OCI-LY7 (cell line): ENCODE measurements at regions not wholly inside any gene's neighbourhood (a gene's known extent, or its start where the extent isn't known, plus 50 kb on each side); places are given as distances from the start of the nearest gene placed in this dataset.

Experiments
- BruUV-seq: library from RNA; stranded (reverse); fragments of 400-500 nt; replicated peaks from 2 replicates; lab custom pipeline; 2021; lab: Mats Ljungman, UMichigan
- CTCF ChIA-PET: fragments of 300-600 bp; sonication (Branson Sonifier 250); formaldehyde crosslinking; loops from one replicate; lab custom pipeline; 2022; ENCODE audit warnings: antibody characterized with exemption; ENCODE audit not compliant: unreplicated experiment; lab: Charles Lee
- POLR2A ChIA-PET: fragments of 300-600 bp; sonication (Branson Sonifier 250); formaldehyde crosslinking; loops from one replicate; lab custom pipeline; 2022; ENCODE audit warnings: antibody characterized with exemption; lab: Charles Lee
- DNase-seq: peaks from one replicate; pipeline ENCODE4 v3.0.0-alpha.2; 2015; ENCODE audit warnings: low spot score
- H2AFZ ChIP-seq: fragments of 200-600 bp; sonication (generic), shearing (Covaris generic); 2 replicates; pipeline ENCODE4 v1.6.1; 2014; ENCODE audit warnings: mild to moderate bottlenecking, antibody characterized with exemption, low read length, moderate library complexity
- H3K27ac ChIP-seq: fragments of 200-600 bp; sonication (generic); 2 replicates; pipeline ENCODE4 v1.5.1; 2014; ENCODE audit warnings: mixed run types, low read depth, mild to moderate bottlenecking, moderate library complexity, low read length, inconsistent platforms; ENCODE audit not compliant: poor library complexity, severe bottlenecking
- H3K36me3 ChIP-seq: fragments of 200-600 bp; sonication (generic); 2 replicates; pipeline ENCODE4 v1.6.1; 2014; ENCODE audit warnings: mild to moderate bottlenecking, antibody characterized with exemption, low read length, moderate library complexity, mixed read lengths; ENCODE audit not compliant: insufficient read depth
- H3K4me1 ChIP-seq: fragments of 200-600 bp; sonication (generic); 2 replicates; pipeline ENCODE4 v1.5.1; 2014; ENCODE audit warnings: mild to moderate bottlenecking, low read length; ENCODE audit not compliant: insufficient read depth, poor library complexity, severe bottlenecking
- H3K4me2 ChIP-seq: fragments of 200-600 bp; sonication (generic); 2 replicates; pipeline ENCODE4 v1.6.1; 2014; ENCODE audit warnings: mild to moderate bottlenecking, low read length
- H3K4me3 ChIP-seq: fragments of 200-600 bp; sonication (generic); 2 replicates; pipeline ENCODE4 v1.5.1; 2014; ENCODE audit warnings: mild to moderate bottlenecking, low read depth, low read length; ENCODE audit not compliant: poor library complexity, severe bottlenecking
- H3K79me2 ChIP-seq: fragments of 200-600 bp; sonication (generic); 2 replicates; pipeline ENCODE4 v1.6.1; 2016; ENCODE audit warnings: low read depth, mild to moderate bottlenecking, low read length, moderate library complexity, mixed read lengths; ENCODE audit not compliant: insufficient read depth
- H3K9me2 ChIP-seq: fragments of 200-600 bp; sonication (generic); 2 replicates; pipeline ENCODE4 v1.6.1; 2016; ENCODE audit warnings: mild to moderate bottlenecking, low read length, mixed read lengths; ENCODE audit not compliant: insufficient read depth
- H3K9me3 ChIP-seq: fragments of 200-600 bp; sonication (generic); 2 replicates; pipeline ENCODE4 v1.6.1; 2014; ENCODE audit warnings: mild to moderate bottlenecking, mixed run types, low read length, mixed read lengths
- H4K20me1 ChIP-seq: fragments of 200-600 bp; sonication (generic); 2 replicates; pipeline ENCODE4 v1.6.1; 2014; ENCODE audit warnings: mild to moderate bottlenecking, antibody characterized with exemption, low read length, moderate library complexity, mixed read lengths; ENCODE audit not compliant: insufficient read depth
- EZH2phosphoT487 ChIP-seq: fragments of 200-600 bp; sonication (generic); IDR thresholded peaks from 2 replicates; pipeline ENCODE4 v1.6.1; 2018; ENCODE audit warnings: low read depth, borderline replicate concordance, mild to moderate bottlenecking, mixed run types, antibody characterized with exemption, low read length, moderate library complexity, mixed read lengths
- intact Hi-C: fragments of 100-400 bp; cut with micrococcal nuclease; formaldehyde crosslinking; loops from one replicate; pipeline ENCODE4 v1.10.0; 2022; ENCODE audit not compliant: unreplicated experiment
- TF ChIP-seq, protein P1 (sequence below): fragments of 200-600 bp; sonication (generic); conservative IDR thresholded peaks from 2 replicates; pipeline ENCODE4 v1.5.1; 2014; ENCODE audit warnings: mild to moderate bottlenecking, antibody characterized with exemption, low read length, moderate library complexity, mixed read lengths

DNA sequence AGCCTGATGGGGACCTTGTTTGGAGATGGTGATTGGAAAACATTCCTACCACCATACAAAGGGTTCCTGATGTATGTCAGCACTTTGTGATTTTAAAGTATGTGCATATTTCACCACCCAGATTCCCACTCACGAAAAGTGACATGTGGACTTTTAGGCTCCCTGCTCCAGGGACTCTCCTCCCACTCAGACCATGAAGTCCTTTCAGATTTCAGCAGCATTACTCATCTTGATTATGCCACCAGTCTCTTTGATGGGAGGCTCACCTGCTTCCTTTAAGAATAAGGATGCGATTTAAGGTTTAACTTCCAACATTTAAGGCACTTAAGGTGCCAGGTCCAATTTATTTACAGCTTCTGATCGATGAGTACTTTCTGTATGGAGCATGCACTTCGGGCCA is 204.4 kb downstream of the PPARGC1A start:
- TF ChIP-seq, protein P1, sequence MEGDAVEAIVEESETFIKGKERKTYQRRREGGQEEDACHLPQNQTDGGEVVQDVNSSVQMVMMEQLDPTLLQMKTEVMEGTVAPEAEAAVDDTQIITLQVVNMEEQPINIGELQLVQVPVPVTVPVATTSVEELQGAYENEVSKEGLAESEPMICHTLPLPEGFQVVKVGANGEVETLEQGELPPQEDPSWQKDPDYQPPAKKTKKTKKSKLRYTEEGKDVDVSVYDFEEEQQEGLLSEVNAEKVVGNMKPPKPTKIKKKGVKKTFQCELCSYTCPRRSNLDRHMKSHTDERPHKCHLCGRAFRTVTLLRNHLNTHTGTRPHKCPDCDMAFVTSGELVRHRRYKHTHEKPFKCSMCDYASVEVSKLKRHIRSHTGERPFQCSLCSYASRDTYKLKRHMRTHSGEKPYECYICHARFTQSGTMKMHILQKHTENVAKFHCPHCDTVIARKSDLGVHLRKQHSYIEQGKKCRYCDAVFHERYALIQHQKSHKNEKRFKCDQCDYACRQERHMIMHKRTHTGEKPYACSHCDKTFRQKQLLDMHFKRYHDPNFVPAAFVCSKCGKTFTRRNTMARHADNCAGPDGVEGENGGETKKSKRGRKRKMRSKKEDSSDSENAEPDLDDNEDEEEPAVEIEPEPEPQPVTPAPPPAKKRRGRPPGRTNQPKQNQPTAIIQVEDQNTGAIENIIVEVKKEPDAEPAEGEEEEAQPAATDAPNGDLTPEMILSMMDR, result no peak
- TF ChIP-seq EZH2phosphoT487, result no peak
- no peak for DNase-seq
- Histone ChIP-seq H3K4me1 (no peaks in the 10 kb centered on the region), H3K79me2 (no peaks in the 10 kb centered on the region), H3K9me2 (no peaks in the 10 kb centered on the region), H3K4me3 (no peak overlapping the region), H4K20me1 (no peaks in the 10 kb centered on the region), H3K27ac (no peak overlapping the region), H2AFZ (no peak overlapping the region), H3K4me2 (no peak overlapping the region), H3K36me3 (no peaks in the 10 kb centered on the region), H3K9me3 (no peaks in the 10 kb centered on the region)
- ChIA-PET POLR2A (no interaction called here), CTCF (no interaction called here)
- BruUV-seq, result no TSS peak
- intact Hi-C loops, result no loop called here

DNA sequence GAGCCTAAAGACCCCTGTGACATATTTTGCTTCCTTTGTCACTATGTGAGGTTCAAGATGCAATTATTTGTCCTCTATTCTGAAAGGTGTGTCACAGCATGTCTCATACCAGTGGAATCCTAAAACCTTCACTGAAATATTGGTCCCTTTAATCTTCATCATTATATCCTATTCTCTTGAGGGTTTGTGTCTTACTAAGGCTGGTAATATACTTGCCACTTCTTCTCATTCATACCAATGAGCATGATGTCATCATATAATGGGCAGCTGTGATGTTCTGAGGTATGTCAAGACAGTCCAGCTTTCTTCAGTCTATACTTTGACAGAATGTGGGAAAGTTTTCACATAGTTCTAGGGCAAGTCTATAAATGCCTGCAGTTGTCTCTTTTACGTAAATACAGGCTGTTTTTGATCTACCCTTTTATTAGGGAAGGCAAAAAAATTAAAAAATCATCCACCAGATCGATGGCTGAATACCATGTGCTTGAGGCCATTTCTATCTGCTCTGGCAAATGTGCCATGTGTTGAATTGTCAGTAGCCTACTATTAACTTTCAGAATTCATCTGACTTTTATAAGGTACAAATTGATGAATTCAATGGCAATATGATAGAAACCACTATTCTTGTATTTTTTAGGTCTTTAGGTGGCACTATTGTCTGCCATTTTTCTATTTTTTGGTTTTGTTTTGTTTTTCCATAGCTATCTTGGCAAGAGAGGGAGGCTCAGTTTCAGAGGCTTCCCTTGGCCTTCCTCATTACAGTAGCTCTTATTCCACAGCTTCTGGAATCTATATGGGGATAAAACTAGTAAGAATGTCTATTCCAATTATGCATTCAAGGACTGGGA is 209.0 kb downstream of the PPARGC1A start:
- H3K79me2 ChIP-seq, result no peaks in the 10 kb centered on the region
- no peaks in the 10 kb centered on the region for H4K20me1 ChIP-seq
- H3K4me2 ChIP-seq, result no peak overlapping the region
- no peak for DNase-seq
- intact Hi-C loops, result no loop called here
- no peaks in the 10 kb centered on the region for H3K9me2 ChIP-seq
- POLR2A ChIA-PET, result no interaction called here
- H2AFZ ChIP-seq, result no peak overlapping the region
- TF ChIP-seq, protein P1, result peak; percentile 32; the same call in 1 of the 2 replicates
- no peak for TF ChIP-seq EZH2phosphoT487
- H3K27ac ChIP-seq, result no peak overlapping the region
- CTCF ChIA-PET, result no interaction called here
- H3K4me3 ChIP-seq, result no peak overlapping the region
- no peaks in the 10 kb centered on the region for H3K36me3 ChIP-seq
- H3K9me3 ChIP-seq, result no peaks in the 10 kb centered on the region
- H3K4me1 ChIP-seq, result no peaks in the 10 kb centered on the region
- BruUV-seq, result no TSS peak

DNA sequence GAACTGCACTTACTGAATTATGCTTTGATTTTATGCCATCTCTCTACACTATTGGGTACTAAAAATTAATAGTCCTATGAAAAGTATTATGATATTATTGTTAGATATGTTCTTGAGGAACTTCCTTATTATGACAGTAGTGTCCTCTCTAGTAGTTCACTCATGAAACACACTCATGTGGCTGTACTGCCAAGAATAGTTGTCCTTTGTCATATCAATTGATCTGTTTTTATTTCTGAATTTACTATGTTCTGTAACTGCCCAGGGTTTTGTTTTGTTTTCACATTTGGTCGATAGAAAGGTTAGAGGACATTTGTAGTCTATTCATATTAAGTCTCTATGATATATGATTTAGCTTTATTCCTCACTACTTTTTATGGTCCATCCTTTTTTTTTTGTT is 215.2 kb downstream of the PPARGC1A start:
- no peaks in the 10 kb centered on the region for H3K36me3 ChIP-seq
- no peak overlapping the region for H3K27ac ChIP-seq
- no peaks in the 10 kb centered on the region for H3K9me2 ChIP-seq
- ChIA-PET POLR2A (interaction anchor here (0.7 kb wide), 1 partner anchor 17 kb away, joined by 4 read pairs; no protein-coding TSS in a partner anchor), CTCF (no interaction called here)
- H3K79me2 ChIP-seq, result no peaks in the 10 kb centered on the region
- no peak overlapping the region for H3K4me3 ChIP-seq
- DNase-seq, result no peak
- no peak overlapping the region for H3K4me2 ChIP-seq
- H3K9me3 ChIP-seq, result no peaks in the 10 kb centered on the region
- H4K20me1 ChIP-seq, result no peaks in the 10 kb centered on the region
- no peaks in the 10 kb centered on the region for H3K4me1 ChIP-seq
- no peak for TF ChIP-seq EZH2phosphoT487
- TF ChIP-seq, protein P1, result no peak
- BruUV-seq, result no TSS peak
- intact Hi-C loops, result loop anchor here (10.0 kb wide), 1 partner anchor 740 kb away; no protein-coding TSS in a partner anchor
- no peak overlapping the region for H2AFZ ChIP-seq
